A673 (cell line): ENCODE measurements at regions not wholly inside any gene's neighbourhood (a gene's known extent, or its start where the extent isn't known, plus 50 kb on each side); places are given as distances from the start of the nearest gene placed in this dataset.

Experiments used
- BruUV-seq: library from RNA; stranded (reverse); fragments of 400-500 nt; replicated peaks from 2 replicates; lab custom pipeline; 2021; lab: Mats Ljungman, UMichigan
- CTCF ChIA-PET: fragments of 300-600 bp; sonication (Branson Sonifier 250); formaldehyde crosslinking; loops from one replicate; lab custom pipeline; 2022; ENCODE audit warnings: antibody characterized with exemption; lab: Charles Lee
- POLR2A ChIA-PET: fragments of 300-600 bp; sonication (Branson Sonifier 250); formaldehyde crosslinking; loops from one replicate; lab custom pipeline; 2022; ENCODE audit warnings: antibody characterized with exemption; ENCODE audit not compliant: low non-redundant PET; lab: Charles Lee
- DNase-seq: peaks from one replicate; pipeline ENCODE4 v3.0.0-alpha.2; 2015; ENCODE audit warnings: low spot score
- H3K27ac ChIP-seq: fragments of 200-600 bp; sonication (generic); 2 replicates; pipeline ENCODE4 v1.5.1; 2016; ENCODE audit warnings: mixed run types, low read depth, mild to moderate bottlenecking, mixed read lengths, antibody characterized with exemption, low read length; ENCODE audit not compliant: poor library complexity, severe bottlenecking
- H3K27me3 ChIP-seq: fragments of 200-600 bp; sonication (generic); replicated peaks from 2 replicates; pipeline ENCODE4 v1.6.1; 2017; ENCODE audit warnings: mixed run types, low read depth, mild to moderate bottlenecking, mixed read lengths, antibody characterized with exemption, low read length; ENCODE audit not compliant: insufficient read depth, poor library complexity
- H3K36me3 ChIP-seq: fragments of 200-600 bp; sonication (generic); 2 replicates; pipeline ENCODE4 v1.6.1; 2016; ENCODE audit warnings: mixed run types, mild to moderate bottlenecking, mixed read lengths, antibody characterized with exemption, low read length; ENCODE audit not compliant: insufficient read depth, poor library complexity, severe bottlenecking
- H3K4me1 ChIP-seq: fragments of 200-600 bp; sonication (generic); 2 replicates; pipeline ENCODE4 v1.6.1; 2017; ENCODE audit warnings: mixed run types, mild to moderate bottlenecking, mixed read lengths, antibody characterized with exemption, low read length; ENCODE audit not compliant: insufficient read depth, poor library complexity, severe bottlenecking
- H3K4me3 ChIP-seq: fragments of 200-600 bp; sonication (generic); 2 replicates; pipeline ENCODE4 v1.5.1; 2016; ENCODE audit warnings: low read depth, mixed run types, mild to moderate bottlenecking, mixed read lengths, low read length; ENCODE audit not compliant: poor library complexity, severe bottlenecking
- H3K9me3 ChIP-seq: fragments of 200-600 bp; sonication (generic); 2 replicates; pipeline ENCODE4 v1.6.1; 2016; ENCODE audit warnings: mixed run types, low read depth, mild to moderate bottlenecking, mixed read lengths, antibody characterized with exemption, low read length; ENCODE audit not compliant: poor library complexity, severe bottlenecking
- CTCF ChIP-seq: fragments of 300-800, 200-600 bp; sonication (generic); conservative IDR thresholded peaks from 2 replicates; pipeline ENCODE4 v1.5.1; 2017; ENCODE audit warnings: low read depth, mild to moderate bottlenecking, antibody characterized with exemption, low read length, moderate library complexity, mixed read lengths
- EZH2 ChIP-seq: fragments of 200-600 bp; sonication (generic); IDR thresholded peaks from 2 replicates; pipeline ENCODE4 v1.6.1; 2017; ENCODE audit warnings: borderline replicate concordance, low read depth, mild to moderate bottlenecking, mixed read lengths, antibody characterized with exemption, low read length; ENCODE audit not compliant: poor library complexity, severe bottlenecking
- intact Hi-C: fragments of 100-400 bp; cut with micrococcal nuclease; formaldehyde crosslinking; loops from one replicate; pipeline ENCODE4 v1.10.0; 2022; ENCODE audit not compliant: unreplicated experiment

GRCh38 chr15:66901336-66902100 lies 163.9 kb upstream of the SMAD3 start:
- no TSS peak for BruUV-seq
- intact Hi-C loops: no loop called here
- Histone ChIP-seq H3K4me1 (peaks cover 7% of the 10 kb centered on the region), H3K36me3 (no peaks in the 10 kb centered on the region), H3K27ac (no peak overlapping the region), H3K27me3 (no peaks in the 10 kb centered on the region), H3K4me3 (no peak overlapping the region), H3K9me3 (no peaks in the 10 kb centered on the region)
- TF ChIP-seq EZH2: no peak
- no peak for TF ChIP-seq CTCF
- no peak for DNase-seq
- POLR2A ChIA-PET: no interaction called here
- CTCF ChIA-PET: interaction anchor here (0.8 kb wide), 1 partner anchor 658 kb away, joined by 7 read pairs; no protein-coding TSS in a partner anchor

GRCh38 chr15:66905185-66905584 lies 160.2 kb upstream of the SMAD3 start:
- H3K27me3 ChIP-seq: no peaks in the 10 kb centered on the region
- POLR2A ChIA-PET: no interaction called here
- H3K9me3 ChIP-seq: no peaks in the 10 kb centered on the region
- H3K36me3 ChIP-seq: no peaks in the 10 kb centered on the region
- DNase-seq: no peak
- no peak overlapping the region for H3K4me3 ChIP-seq
- intact Hi-C loops: no loop called here
- CTCF ChIA-PET: no interaction called here
- BruUV-seq: no TSS peak
- no peak overlapping the region for H3K27ac ChIP-seq
- TF ChIP-seq EZH2: no peak
- H3K4me1 ChIP-seq: peaks cover 22% of the 10 kb centered on the region

GRCh38 chr15:66905954-66906353 lies 159.4 kb upstream of the SMAD3 start:
- no peaks in the 10 kb centered on the region for H3K27me3 ChIP-seq
- no peak overlapping the region for H3K27ac ChIP-seq
- H3K36me3 ChIP-seq: no peaks in the 10 kb centered on the region
- H3K4me1 ChIP-seq: peaks cover 22% of the 10 kb centered on the region
- TF ChIP-seq EZH2: no peak
- peak; percentile 41 for TF ChIP-seq CTCF
- CTCF ChIA-PET: no interaction called here
- H3K9me3 ChIP-seq: no peaks in the 10 kb centered on the region
- no peak for DNase-seq
- no TSS peak for BruUV-seq
- POLR2A ChIA-PET: no interaction called here
- no peak overlapping the region for H3K4me3 ChIP-seq
- intact Hi-C loops: no loop called here
